ENCODE measurements at regions not wholly inside any gene's neighbourhood (a gene's known extent, or its start where the extent isn't known, plus 50 kb on each side); places are given as distances from the start of the nearest gene placed in this dataset.

DNA sequence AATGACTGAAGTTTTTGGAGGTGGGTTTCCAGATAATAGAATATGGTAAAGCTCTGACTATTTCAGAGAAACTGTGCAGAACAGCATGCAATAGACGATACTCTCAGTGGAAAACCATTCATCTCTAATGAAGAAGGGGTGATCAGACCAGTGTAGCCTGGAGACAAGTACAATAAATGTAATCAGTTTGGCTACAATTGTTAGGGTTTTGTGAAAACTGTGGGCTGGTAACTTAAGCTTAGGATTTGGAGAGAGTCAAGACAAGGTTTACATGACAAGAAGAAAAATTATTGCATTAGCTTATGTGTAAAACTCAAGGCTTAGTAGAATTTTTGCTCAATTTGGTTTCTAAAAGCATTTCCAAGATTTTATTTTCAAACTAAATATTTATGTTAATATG is 241.5 kb upstream of the ANKRD50 start:
- 86 to 97% methylated on average over 1 of the region's 1 CpG for WGBS, 2 donors
- TF ChIP-seq, protein P1, sequence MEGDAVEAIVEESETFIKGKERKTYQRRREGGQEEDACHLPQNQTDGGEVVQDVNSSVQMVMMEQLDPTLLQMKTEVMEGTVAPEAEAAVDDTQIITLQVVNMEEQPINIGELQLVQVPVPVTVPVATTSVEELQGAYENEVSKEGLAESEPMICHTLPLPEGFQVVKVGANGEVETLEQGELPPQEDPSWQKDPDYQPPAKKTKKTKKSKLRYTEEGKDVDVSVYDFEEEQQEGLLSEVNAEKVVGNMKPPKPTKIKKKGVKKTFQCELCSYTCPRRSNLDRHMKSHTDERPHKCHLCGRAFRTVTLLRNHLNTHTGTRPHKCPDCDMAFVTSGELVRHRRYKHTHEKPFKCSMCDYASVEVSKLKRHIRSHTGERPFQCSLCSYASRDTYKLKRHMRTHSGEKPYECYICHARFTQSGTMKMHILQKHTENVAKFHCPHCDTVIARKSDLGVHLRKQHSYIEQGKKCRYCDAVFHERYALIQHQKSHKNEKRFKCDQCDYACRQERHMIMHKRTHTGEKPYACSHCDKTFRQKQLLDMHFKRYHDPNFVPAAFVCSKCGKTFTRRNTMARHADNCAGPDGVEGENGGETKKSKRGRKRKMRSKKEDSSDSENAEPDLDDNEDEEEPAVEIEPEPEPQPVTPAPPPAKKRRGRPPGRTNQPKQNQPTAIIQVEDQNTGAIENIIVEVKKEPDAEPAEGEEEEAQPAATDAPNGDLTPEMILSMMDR (IDR thresholded peaks at IDR 0.05; ENCODE audit: control extremely low read depth, extremely low read depth) = no peak
- H3K27ac ChIP-seq (ENCODE audit: low read depth in 1 of 2, low read length in 1 of 2) = no peak overlapping the region

DNA sequence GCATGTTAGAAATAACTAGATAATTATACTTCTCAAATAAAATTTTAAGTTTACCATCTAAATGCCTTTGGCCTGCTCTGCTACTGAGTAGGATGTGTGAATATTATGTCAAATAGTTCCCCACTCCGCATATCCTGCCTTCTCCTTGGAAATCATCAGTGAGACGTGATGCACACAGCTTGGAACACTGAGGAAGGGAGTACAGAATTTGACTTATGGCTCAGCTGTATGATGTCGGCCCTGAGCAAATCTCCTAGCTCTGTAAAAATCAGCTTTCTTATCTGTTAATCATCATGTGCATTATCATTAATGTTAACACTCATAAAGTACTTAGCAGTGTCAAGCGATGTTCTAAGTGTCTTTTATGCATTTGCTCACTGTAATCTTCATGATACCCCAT is 241.0 kb upstream of the ANKRD50 start:
- 84 to 85% methylated on average over 4 of the region's 4 CpGs for WGBS, 2 donors
- TF ChIP-seq, protein P1 (IDR thresholded peaks at IDR 0.05; ENCODE audit: control extremely low read depth, extremely low read depth) = no peak
- H3K9ac ChIP-seq (ENCODE audit: insufficient read depth in 1 of 2, low read length in 2 of 2) = no peak overlapping the region

More for the DNA sequence above, 241.5 kb upstream of the ANKRD50 start:
- ATAC-seq (ENCODE audit: insufficient read depth, low FRiP score) (no peak), DNase-seq (no peak)
- Histone ChIP-seq H3K4me3 (no peak overlapping the region), H3K4me1 (ENCODE audit: control insufficient read depth in 5 of 5, insufficient read depth in 5 of 5, low read length in 5 of 5) (peaks cover 0 to 10% (median under 1%) of the 10 kb centered on the region in 5 donors), H3K9ac (ENCODE audit: insufficient read depth in 1 of 2, low read length in 2 of 2) (no peak overlapping the region), H3K27me3 (ENCODE audit: control insufficient read depth in 3 of 3, insufficient read depth in 3 of 3, low read length in 2 of 3) (no peaks in the 10 kb centered on the region), H3K9me3 (ENCODE audit: control insufficient read depth in 4 of 4, insufficient read depth in 3 of 4, low read length in 3 of 4) (no peaks in the 10 kb centered on the region), H3K36me3 (ENCODE audit: control insufficient read depth in 4 of 4, insufficient read depth in 4 of 4, low read length in 4 of 4) (no peaks in the 10 kb centered on the region)

DNA sequence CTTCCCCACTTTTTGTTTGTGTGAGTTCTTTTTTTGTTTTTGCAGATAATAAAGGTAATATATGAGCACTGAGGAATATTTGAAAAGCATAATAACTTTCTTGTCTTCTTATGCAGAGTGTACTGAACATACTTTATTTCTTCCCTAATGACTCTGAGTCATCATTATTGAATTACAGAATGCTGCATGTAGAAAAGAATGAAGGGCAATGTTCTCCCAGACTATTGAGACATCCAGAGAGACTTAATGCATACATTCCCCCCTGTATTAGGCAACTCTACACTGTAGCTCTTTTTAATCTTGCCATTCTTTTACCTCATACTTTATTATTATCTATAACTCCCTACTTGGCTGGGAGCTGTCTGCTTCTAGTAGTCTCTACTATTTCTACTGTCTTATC is 240.5 kb upstream of the ANKRD50 start:
- DNase-seq = peak in 2 of 3 donors; percentile 24 to 61
- no peak overlapping the region for H3K27ac ChIP-seq (ENCODE audit: low read depth in 1 of 2, low read length in 1 of 2)
- peaks cover 0 to 12% (median 3%) of the 10 kb centered on the region in 5 donors for H3K4me1 ChIP-seq (ENCODE audit: control insufficient read depth in 5 of 5, insufficient read depth in 5 of 5, low read length in 5 of 5)
- H3K27me3 ChIP-seq (ENCODE audit: control insufficient read depth in 3 of 3, insufficient read depth in 3 of 3, low read length in 2 of 3) = no peaks in the 10 kb centered on the region
- H3K9ac ChIP-seq (ENCODE audit: insufficient read depth in 1 of 2, low read length in 2 of 2) = no peak overlapping the region
- no peak for ATAC-seq (ENCODE audit: insufficient read depth, low FRiP score)
- no peaks in the 10 kb centered on the region for H3K9me3 ChIP-seq (ENCODE audit: control insufficient read depth in 4 of 4, insufficient read depth in 3 of 4, low read length in 3 of 4)
- no peaks in the 10 kb centered on the region for H3K36me3 ChIP-seq (ENCODE audit: control insufficient read depth in 4 of 4, insufficient read depth in 4 of 4, low read length in 4 of 4)
- H3K4me3 ChIP-seq = no peak overlapping the region
- TF ChIP-seq, protein P1 (IDR thresholded peaks at IDR 0.05; ENCODE audit: control extremely low read depth, extremely low read depth) = no peak

More for the DNA sequence above, 241.0 kb upstream of the ANKRD50 start:
- Histone ChIP-seq H3K9me3 (ENCODE audit: control insufficient read depth in 4 of 4, insufficient read depth in 3 of 4, low read length in 3 of 4) (no peaks in the 10 kb centered on the region), H3K4me3 (no peak overlapping the region), H3K4me1 (ENCODE audit: control insufficient read depth in 5 of 5, insufficient read depth in 5 of 5, low read length in 5 of 5) (peaks cover 0 to 12% (median 3%) of the 10 kb centered on the region in 5 donors), H3K36me3 (ENCODE audit: control insufficient read depth in 4 of 4, insufficient read depth in 4 of 4, low read length in 4 of 4) (no peaks in the 10 kb centered on the region), H3K27me3 (ENCODE audit: control insufficient read depth in 3 of 3, insufficient read depth in 3 of 3, low read length in 2 of 3) (no peaks in the 10 kb centered on the region), H3K27ac (ENCODE audit: low read depth in 1 of 2, low read length in 1 of 2) (no peak overlapping the region)
- no peak for ATAC-seq (ENCODE audit: insufficient read depth, low FRiP score)
- DNase-seq = peak in 1 of 3 donors; percentile 40

DNA sequence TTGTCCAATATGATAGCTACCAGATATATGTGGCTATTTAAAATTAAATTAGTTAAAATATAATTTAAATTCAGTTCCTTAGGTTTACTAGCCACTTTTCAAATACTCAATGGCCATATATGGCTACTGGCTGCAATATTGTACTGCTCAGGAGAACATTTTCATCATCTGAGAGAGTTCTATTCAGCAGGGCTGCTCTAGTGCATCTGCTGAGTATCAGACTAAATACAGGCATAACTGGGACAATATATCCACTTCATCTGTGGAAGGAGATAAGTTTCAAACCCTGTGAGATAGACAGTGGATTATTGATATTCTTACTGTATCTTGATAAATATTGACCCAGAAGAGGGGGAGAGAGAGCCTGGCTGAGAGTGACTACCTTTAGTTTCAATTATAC is 240.1 kb upstream of the ANKRD50 start:
- Histone ChIP-seq H3K9me3 (ENCODE audit: control insufficient read depth in 4 of 4, insufficient read depth in 3 of 4, low read length in 3 of 4) (no peaks in the 10 kb centered on the region), H3K27ac (ENCODE audit: low read depth in 1 of 2, low read length in 1 of 2) (no peak overlapping the region), H3K4me3 (no peak overlapping the region), H3K27me3 (ENCODE audit: control insufficient read depth in 3 of 3, insufficient read depth in 3 of 3, low read length in 2 of 3) (no peaks in the 10 kb centered on the region), H3K36me3 (ENCODE audit: control insufficient read depth in 4 of 4, insufficient read depth in 4 of 4, low read length in 4 of 4) (no peaks in the 10 kb centered on the region), H3K4me1 (ENCODE audit: control insufficient read depth in 5 of 5, insufficient read depth in 5 of 5, low read length in 5 of 5) (peaks cover 0 to 12% (median 3%) of the 10 kb centered on the region in 5 donors), H3K9ac (ENCODE audit: insufficient read depth in 1 of 2, low read length in 2 of 2) (no peak overlapping the region)
- DNase-seq (no peak), ATAC-seq (ENCODE audit: insufficient read depth, low FRiP score) (no peak)
- TF ChIP-seq, protein P1 (IDR thresholded peaks at IDR 0.05; ENCODE audit: control extremely low read depth, extremely low read depth) = no peak

All from lung (tissue), 11 donors.